ENCODE measurements at regions not wholly inside any gene's neighbourhood (a gene's known extent, or its start where the extent isn't known, plus 50 kb on each side); places are given as distances from the start of the nearest gene placed in this dataset.

GRCh38 chr4:42789041-42789567, 103.4 kb upstream of the GRXCR1 start:
- no peak for TF ChIP-seq EP300 (IDR thresholded peaks at IDR 0.05; ENCODE audit: borderline replicate concordance in 1 of 2, low read depth in 2 of 2, low read length in 2 of 2)
- no peak for TF ChIP-seq TCF12 (IDR thresholded peaks at IDR 0.05; ENCODE audit: low read depth, low read length)
- no peak for TF ChIP-seq CTCF (IDR thresholded peaks at IDR 0.05; ENCODE audit: control extremely low read depth in 1 of 3, insufficient read depth in 1 of 3, low read depth in 1 of 3, low read length in 3 of 3)
- TF ChIP-seq MAFK (IDR thresholded peaks at IDR 0.05; ENCODE audit: low read depth, low read length): no peak
- no peak for TF ChIP-seq POLR2A (IDR thresholded peaks at IDR 0.05; ENCODE audit: control extremely low read depth in 1 of 2, low read depth in 2 of 2, low read length in 2 of 2)
